Mucosa of descending colon (tissue), 3 donors: ENCODE measurements at regions not wholly inside any gene's neighbourhood (a gene's known extent, or its start where the extent isn't known, plus 50 kb on each side); places are given as distances from the start of the nearest gene placed in this dataset.

ENCODE experiments used
- ATAC-seq: fragments of 200-7000 bp; cut with Tn5 transposase; one replicate; pipeline ENCODE4 v1.9.1; 2020; ENCODE audit warnings: mild to moderate bottlenecking, moderate library complexity
- DNase-seq, 3 donors: peaks; one replicate each; pipeline ENCODE4 v3.0.0-alpha.2; 2020
- H3K36me3 ChIP-seq: fragments of 200-600 bp; one replicate; pipeline ENCODE4 v1.8.0; 2021; ENCODE audit warnings: low read depth, mild to moderate bottlenecking
- H3K4me1 ChIP-seq: fragments of 200-600 bp; one replicate; pipeline ENCODE4 v1.8.0; 2021; ENCODE audit warnings: low read depth, mild to moderate bottlenecking
- H3K4me3 ChIP-seq: fragments of 200-600 bp; one replicate; pipeline ENCODE4 v1.8.0; 2021; ENCODE audit warnings: mild to moderate bottlenecking
- H3K9me3 ChIP-seq: fragments of 200-600 bp; one replicate; pipeline ENCODE4 v1.8.0; 2021; ENCODE audit warnings: mild to moderate bottlenecking
- intact Hi-C, 2 donors: fragments of 100-400 bp; cut with DNase I in 1 of 2; cut with micrococcal nuclease in 1 of 2; formaldehyde crosslinking; loops; one replicate each; pipeline versions ENCODE4 v1.11.0 to v1.11.1; 2022; cut with DNase I, micrococcal nuclease
- TF ChIP-seq, protein P1 (sequence below): fragments of 200-600 bp; IDR thresholded peaks from one replicate; pipeline ENCODE4 v1.8.0; 2022; ENCODE audit warnings: antibody characterized with exemption, mild to moderate bottlenecking
- donor health status: DM: no; HTN: no; CAD: no; lungs with moderate emphysema.
- donor health status: DM: no; HTN: no; CAD: no.
- donor health status: DM: no; HTN: yes; CAD: no.

DNA sequence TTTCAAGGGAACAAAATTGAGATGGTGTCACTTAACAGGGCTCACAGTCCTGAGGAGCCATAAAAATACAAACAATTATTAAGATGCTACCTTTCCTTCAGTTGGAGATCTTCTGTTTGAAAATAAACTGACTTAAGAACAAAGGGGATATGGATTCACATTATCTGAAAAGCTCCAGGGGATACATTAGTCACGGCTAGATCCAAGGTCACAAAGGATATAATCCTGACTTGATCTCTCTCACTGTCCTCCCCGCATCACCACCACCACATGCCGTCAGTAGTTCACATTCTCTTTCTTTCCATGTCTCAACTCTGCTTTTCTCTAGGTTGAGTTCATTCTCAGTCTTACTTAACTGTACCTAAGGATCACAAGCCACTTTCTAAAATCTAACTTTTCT, 530.4 kb upstream of the MARCKS start:
- intact Hi-C loops: no loop called here
- ATAC-seq (no peak), DNase-seq (no peak)
- no peaks in the 10 kb centered on the region for H3K9me3 ChIP-seq
- TF ChIP-seq, protein P1, sequence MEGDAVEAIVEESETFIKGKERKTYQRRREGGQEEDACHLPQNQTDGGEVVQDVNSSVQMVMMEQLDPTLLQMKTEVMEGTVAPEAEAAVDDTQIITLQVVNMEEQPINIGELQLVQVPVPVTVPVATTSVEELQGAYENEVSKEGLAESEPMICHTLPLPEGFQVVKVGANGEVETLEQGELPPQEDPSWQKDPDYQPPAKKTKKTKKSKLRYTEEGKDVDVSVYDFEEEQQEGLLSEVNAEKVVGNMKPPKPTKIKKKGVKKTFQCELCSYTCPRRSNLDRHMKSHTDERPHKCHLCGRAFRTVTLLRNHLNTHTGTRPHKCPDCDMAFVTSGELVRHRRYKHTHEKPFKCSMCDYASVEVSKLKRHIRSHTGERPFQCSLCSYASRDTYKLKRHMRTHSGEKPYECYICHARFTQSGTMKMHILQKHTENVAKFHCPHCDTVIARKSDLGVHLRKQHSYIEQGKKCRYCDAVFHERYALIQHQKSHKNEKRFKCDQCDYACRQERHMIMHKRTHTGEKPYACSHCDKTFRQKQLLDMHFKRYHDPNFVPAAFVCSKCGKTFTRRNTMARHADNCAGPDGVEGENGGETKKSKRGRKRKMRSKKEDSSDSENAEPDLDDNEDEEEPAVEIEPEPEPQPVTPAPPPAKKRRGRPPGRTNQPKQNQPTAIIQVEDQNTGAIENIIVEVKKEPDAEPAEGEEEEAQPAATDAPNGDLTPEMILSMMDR: no peak
- H3K36me3 ChIP-seq: no peaks in the 10 kb centered on the region
- no peak overlapping the region for H3K4me3 ChIP-seq
- H3K4me1 ChIP-seq: no peaks in the 10 kb centered on the region

GRCh38 chr6:113328886-113329381, 528.2 kb upstream of the MARCKS start:
- no peak overlapping the region for H3K4me3 ChIP-seq
- ATAC-seq (no peak), DNase-seq (no peak)
- H3K4me1 ChIP-seq: no peaks in the 10 kb centered on the region
- no peaks in the 10 kb centered on the region for H3K9me3 ChIP-seq
- intact Hi-C loops: no loop called here
- TF ChIP-seq, protein P1: no peak
- H3K36me3 ChIP-seq: no peaks in the 10 kb centered on the region

DNA sequence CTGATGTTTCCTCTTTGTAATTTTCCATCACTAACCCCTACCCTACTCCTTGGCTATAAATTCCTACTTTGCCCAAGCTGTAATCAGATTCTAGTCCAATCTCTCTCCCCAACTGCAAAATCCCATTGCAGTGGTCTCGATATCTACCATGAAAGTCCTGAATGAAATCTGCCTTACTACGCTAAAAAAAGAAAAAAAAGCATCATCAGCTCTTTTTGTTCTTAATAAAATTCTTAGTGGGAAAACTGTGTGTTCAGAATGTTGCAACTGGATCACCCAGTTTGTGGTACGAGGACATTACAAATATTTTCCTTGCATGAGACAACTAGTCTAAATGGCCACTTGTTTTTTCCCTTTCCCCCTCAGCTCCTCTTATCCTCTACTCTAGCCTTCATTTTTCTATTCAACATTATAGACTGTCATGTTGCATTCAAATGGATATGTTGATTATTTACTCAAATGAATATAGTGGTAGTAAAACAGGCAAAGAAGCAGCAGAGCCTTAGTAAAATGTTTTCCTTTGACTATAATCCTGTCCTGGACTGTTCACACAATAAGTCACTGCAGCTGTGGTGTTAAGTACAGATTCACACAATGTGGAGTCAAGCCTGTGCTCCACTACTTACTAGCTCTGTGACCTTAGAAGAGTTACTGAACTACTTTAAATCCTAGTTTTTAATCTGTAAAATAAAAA, 527.1 kb upstream of the MARCKS start:
- ATAC-seq: no peak
- Histone ChIP-seq H3K4me3 (no peak overlapping the region), H3K36me3 (no peaks in the 10 kb centered on the region), H3K4me1 (no peaks in the 10 kb centered on the region), H3K9me3 (no peaks in the 10 kb centered on the region)
- TF ChIP-seq, protein P1: no peak
- intact Hi-C loops: no loop called here
- no peak for DNase-seq

- intact Hi-C loops: no loop called here
- TF ChIP-seq, protein P1: no peak
- DNase-seq (no peak), ATAC-seq (no peak)
- no peaks in the 10 kb centered on the region for H3K36me3 ChIP-seq
- no peaks in the 10 kb centered on the region for H3K4me1 ChIP-seq
- no peak overlapping the region for H3K4me3 ChIP-seq
- H3K9me3 ChIP-seq: no peaks in the 10 kb centered on the region
Measured at GRCh38 chr6:113330636-113330946, 526.6 kb upstream of the MARCKS start.

GRCh38 chr6:113331021-113331420, 526.1 kb upstream of the MARCKS start:
- Histone ChIP-seq H3K4me1 (no peaks in the 10 kb centered on the region), H3K36me3 (no peaks in the 10 kb centered on the region), H3K4me3 (no peak overlapping the region), H3K9me3 (no peaks in the 10 kb centered on the region)
- ATAC-seq (no peak), DNase-seq (no peak)
- intact Hi-C loops: no loop called here
- TF ChIP-seq, protein P1: no peak

DNA sequence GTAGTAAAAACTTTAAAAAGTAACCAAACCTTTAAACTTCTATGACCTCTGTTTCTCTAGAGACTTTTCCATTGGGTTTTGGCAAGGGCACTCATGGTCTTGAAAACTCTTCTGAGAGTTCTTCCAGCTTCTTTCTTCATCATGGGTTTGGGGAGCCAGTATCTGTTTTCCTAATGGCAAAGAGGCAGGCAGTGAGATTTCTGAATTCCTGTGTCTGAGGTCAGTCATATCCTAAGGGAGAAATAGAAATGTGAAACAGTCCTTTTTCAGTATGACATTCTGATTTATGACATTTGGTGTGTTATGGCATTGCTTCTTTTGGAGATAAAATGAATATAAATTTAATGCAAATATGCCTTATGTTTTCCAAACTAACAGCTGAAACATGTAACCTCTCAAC, 518.5 kb upstream of the MARCKS start:
- TF ChIP-seq, protein P1: no peak

More for the DNA sequence above, 518.5 kb upstream of the MARCKS start:
- no peak for DNase-seq
- H3K4me1 ChIP-seq: peaks cover 7% of the 10 kb centered on the region
- no peaks in the 10 kb centered on the region for H3K36me3 ChIP-seq
- no peaks in the 10 kb centered on the region for H3K9me3 ChIP-seq
- no peak for ATAC-seq
- intact Hi-C loops: no loop called here
- no peak overlapping the region for H3K4me3 ChIP-seq
